GM23338 (cell line): ENCODE measurements at regions not wholly inside any gene's neighbourhood (a gene's known extent, or its start where the extent isn't known, plus 50 kb on each side); places are given as distances from the start of the nearest gene placed in this dataset.

Experiments
- ATAC-seq: fragments of 200-7000 bp; cut with Tn5 transposase; 3 replicates; pipeline ENCODE4 v1.9.1; 2020
- DNase-seq: peaks from one replicate; pipeline ENCODE4 v3.0.0-alpha.2; 2015; ENCODE audit warnings: low spot score
- H2AFZ ChIP-seq: fragments of 200-600 bp; sonication (generic); 2 replicates; pipeline ENCODE4 v1.8.0; 2016; ENCODE audit warnings: antibody characterized with exemption, mild to moderate bottlenecking, moderate library complexity
- H3F3A ChIP-seq: fragments of 200-600 bp; sonication (generic); replicated peaks from 2 replicates; pipeline ENCODE4 v1.8.0; 2017; ENCODE audit warnings: antibody characterized with exemption, mixed run types, low read depth
- H3K27ac ChIP-seq: fragments of 200-600 bp; sonication (generic); 2 replicates; pipeline ENCODE4 v1.6.1; 2016; ENCODE audit warnings: low read depth
- H3K27me3 ChIP-seq: fragments of 200-600 bp; sonication (generic); 2 replicates; pipeline ENCODE4 v1.8.0; 2016; ENCODE audit warnings: mild to moderate bottlenecking, mixed run types, moderate library complexity; ENCODE audit not compliant: insufficient read depth
- H3K36me3 ChIP-seq: fragments of 200-600 bp; sonication (generic); 2 replicates; pipeline ENCODE4 v1.8.0; 2016; ENCODE audit warnings: mild to moderate bottlenecking; ENCODE audit not compliant: insufficient read depth
- H3K4me1 ChIP-seq: fragments of 200-600 bp; sonication (generic); 2 replicates; pipeline ENCODE4 v1.8.0; 2016; ENCODE audit warnings: mild to moderate bottlenecking, moderate library complexity; ENCODE audit not compliant: insufficient read depth
- H3K4me2 ChIP-seq: fragments of 200-600 bp; sonication (generic); 2 replicates; pipeline ENCODE4 v1.7.1; 2017; ENCODE audit warnings: mixed run types
- H3K4me3 ChIP-seq: fragments of 200-600 bp; sonication (generic); 2 replicates; pipeline ENCODE4 v1.6.1; 2016; ENCODE audit warnings: mixed run types
- H3K79me2 ChIP-seq: fragments of 200-600 bp; sonication (generic); replicated peaks from 2 replicates; pipeline ENCODE4 v1.8.0; 2017; ENCODE audit warnings: mild to moderate bottlenecking; ENCODE audit not compliant: insufficient read depth
- H3K9me2 ChIP-seq: fragments of 200-600 bp; sonication (generic); 2 replicates; pipeline ENCODE4 v1.8.0; 2017; ENCODE audit not compliant: insufficient read depth
- H4K20me1 ChIP-seq: fragments of 200-600 bp; sonication (generic); replicated peaks from 2 replicates; pipeline ENCODE4 v1.8.0; 2017; ENCODE audit warnings: mild to moderate bottlenecking; ENCODE audit not compliant: insufficient read depth
- H3K27ac Mint-ChIP-seq: 2 replicates; pipeline ENCODE4 v1.8.0; 2020; ENCODE audit warnings: inconsistent platforms, mild to moderate bottlenecking, moderate library complexity, mixed read lengths
- H3K27me3 Mint-ChIP-seq: 3 replicates; pipeline ENCODE4 v1.8.0; 2022; ENCODE audit warnings: low read depth, mild to moderate bottlenecking, moderate library complexity, mixed read lengths, inconsistent platforms; ENCODE audit not compliant: insufficient read depth, poor library complexity
- H3K36me3 Mint-ChIP-seq: 3 replicates; pipeline ENCODE4 v1.8.0; 2021; ENCODE audit warnings: low read depth, mild to moderate bottlenecking, inconsistent platforms, moderate library complexity, mixed read lengths
- H3K4me1 Mint-ChIP-seq: 3 replicates; pipeline ENCODE4 v1.8.0; 2020; ENCODE audit warnings: mild to moderate bottlenecking, inconsistent platforms, mixed read lengths
- H3K4me3 Mint-ChIP-seq: 3 replicates; pipeline ENCODE4 v1.8.0; 2021; ENCODE audit warnings: moderate library complexity, mild to moderate bottlenecking, inconsistent platforms, mixed read lengths
- H3K9me3 Mint-ChIP-seq: 3 replicates; pipeline ENCODE4 v1.8.0; 2020; ENCODE audit warnings: moderate library complexity, mild to moderate bottlenecking, inconsistent platforms, mixed read lengths
- CTCF ChIP-seq, 2 experiments: fragments of 200-600 bp in 1 of 2; sonication (generic) in 1 of 2; conservative IDR thresholded peaks; 2 replicates each; pipeline versions ENCODE4 v1.5.1 to v1.6.1; 2016 to 2017; ENCODE audit warnings: antibody characterized with exemption in 2 of 2, low read depth in 2 of 2, mild to moderate bottlenecking in 2 of 2, moderate library complexity in 1 of 2
- POLR2AphosphoS5 ChIP-seq: IDR thresholded peaks from 2 replicates; pipeline ENCODE4 v1.6.1; 2016; ENCODE audit warnings: antibody characterized with exemption, low read depth
- ZNF331 ChIP-seq: fragments of 250-450 bp; sonication (Bioruptor Pico); IDR thresholded peaks from 2 replicates; pipeline ENCODE4 v1.5.0; 2020; ENCODE audit warnings: low read depth, mild to moderate bottlenecking, moderate library complexity
- ZNF462 ChIP-seq: fragments of 250-450 bp; sonication (Bioruptor Pico); IDR thresholded peaks from 2 replicates; pipeline ENCODE4 v1.5.0; 2020; ENCODE audit warnings: mild to moderate bottlenecking, moderate library complexity

GRCh38 chr12:16870845-16871244 is 264.9 kb upstream of the LMO3 start (continued):
- no peak for TF ChIP-seq ZNF462 (CRISPR knock-in tag)

GRCh38 chr12:16863742-16864141 is 257.8 kb upstream of the LMO3 start:
- no peaks in the 10 kb centered on the region for H3K36me3 Mint-ChIP-seq
- H3K4me1 Mint-ChIP-seq: no peaks in the 10 kb centered on the region
- Histone ChIP-seq H3K27me3 (no peaks in the 10 kb centered on the region), H2AFZ (no peak overlapping the region), H3K79me2 (no peaks in the 10 kb centered on the region), H4K20me1 (no peaks in the 10 kb centered on the region), H3K9me2 (no peaks in the 10 kb centered on the region), H3K4me3 (no peak overlapping the region), H3K4me2 (no peak overlapping the region), H3K27ac (no peak overlapping the region), H3K36me3 (no peaks in the 10 kb centered on the region), H3K4me1 (no peaks in the 10 kb centered on the region), H3F3A (no peaks in the 10 kb centered on the region)
- H3K27me3 Mint-ChIP-seq: peaks cover 2% of the 10 kb centered on the region
- no peaks in the 10 kb centered on the region for H3K9me3 Mint-ChIP-seq
- no peak for TF ChIP-seq ZNF331
- no peak for TF ChIP-seq CTCF (conservative IDR thresholded peaks at IDR 0.05; ENCODE audit: low read depth in 2 of 2)
- no peak for TF ChIP-seq POLR2AphosphoS5
- no peak overlapping the region for H3K4me3 Mint-ChIP-seq
- ATAC-seq: no peak
- no peak overlapping the region for H3K27ac Mint-ChIP-seq
- DNase-seq: no peak
